Left renal pelvis (tissue), 4 donors: ENCODE measurements at regions not wholly inside any gene's neighbourhood (a gene's known extent, or its start where the extent isn't known, plus 50 kb on each side); places are given as distances from the start of the nearest gene placed in this dataset.
"Not testable (repeated sequence)": the region's sequence is repeated elsewhere in the genome, so short reads cannot be mapped to it uniquely, and the experiment has no call there.

Experiments used
- DNase-seq, 4 donors: peaks; one replicate each; pipeline ENCODE4 v3.0.0-alpha.2; 2013; ENCODE audit warnings: low read depth in 4 of 4, low spot score in 3 of 4

- DNase-seq = no peak
These were observed 488.7 kb upstream of the COX7C start for GRCh38 chr5:86129009-86129408.

GRCh38 chr5:86137297-86137696 is 480.4 kb upstream of the COX7C start:
- no peak for DNase-seq

GRCh38 chr5:86143837-86144236 is 473.9 kb upstream of the COX7C start:
- DNase-seq = no peak

GRCh38 chr5:86152988-86153560 is 464.7 kb upstream of the COX7C start:
- no peak for DNase-seq

- DNase-seq = no peak
These were observed 461.9 kb upstream of the COX7C start for GRCh38 chr5:86155796-86156195.

- no peak for DNase-seq
These were observed 447.5 kb upstream of the COX7C start for GRCh38 chr5:86170194-86170593.

GRCh38 chr5:86175224-86175623 is 442.5 kb upstream of the COX7C start:
- no peak for DNase-seq

GRCh38 chr5:86199287-86199686 is 418.5 kb upstream of the COX7C start:
- no peak for DNase-seq

- DNase-seq = no peak
These were observed 389.6 kb upstream of the COX7C start for GRCh38 chr5:86228147-86228546.

GRCh38 chr5:86232246-86232645 is 385.5 kb upstream of the COX7C start:
- DNase-seq = peak in 1 of 4 donors; percentile 3

GRCh38 chr5:86244153-86244552 is 373.6 kb upstream of the COX7C start:
- no peak for DNase-seq

- DNase-seq = no peak
These were observed 359.9 kb upstream of the COX7C start for GRCh38 chr5:86257871-86258270.

GRCh38 chr5:86284400-86285190 is 333.1 kb upstream of the COX7C start:
- DNase-seq = not testable (repeated sequence)

- DNase-seq = not testable (repeated sequence)
These were observed 330.3 kb upstream of the COX7C start for GRCh38 chr5:86287437-86287836.

- DNase-seq = not testable (repeated sequence)
These were observed 328.0 kb upstream of the COX7C start for GRCh38 chr5:86289786-86290185.

- not testable (repeated sequence) for DNase-seq
These were observed 324.9 kb upstream of the COX7C start for GRCh38 chr5:86292811-86293210.

GRCh38 chr5:86302643-86303042 is 315.1 kb upstream of the COX7C start:
- DNase-seq = not testable (repeated sequence)

GRCh38 chr5:86305050-86305449 is 312.7 kb upstream of the COX7C start:
- DNase-seq = not testable (repeated sequence)

- no peak for DNase-seq
These were observed 302.8 kb upstream of the COX7C start for GRCh38 chr5:86314951-86315350.

- no peak for DNase-seq
These were observed 297.5 kb upstream of the COX7C start for GRCh38 chr5:86320266-86320665.

GRCh38 chr5:86329318-86329717 is 288.4 kb upstream of the COX7C start:
- no peak for DNase-seq

- no peak for DNase-seq
These were observed 287.0 kb upstream of the COX7C start for GRCh38 chr5:86330736-86331135.
